Mesenchymal stem cell (in vitro differentiated cells and primary cell): ENCODE measurements at regions not wholly inside any gene's neighbourhood (a gene's known extent, or its start where the extent isn't known, plus 50 kb on each side); places are given as distances from the start of the nearest gene placed in this dataset.
"Not testable (repeated sequence)": the region's sequence is repeated elsewhere in the genome, so short reads cannot be mapped to it uniquely, and the experiment has no call there.

ENCODE experiments used
- DNase-seq: peaks from one replicate; pipeline ENCODE4 v3.0.0-alpha.2; 2013
- H2AFZ ChIP-seq: one replicate; pipeline ENCODE4 v1.6.1; 2013; ENCODE audit warnings: low read depth, mild to moderate bottlenecking, control low read depth, inconsistent platforms, low read length, moderate library complexity
- H2AK5ac ChIP-seq: 2 replicates; pipeline ENCODE4 v1.6.1; 2013; ENCODE audit warnings: low read length, moderate library complexity, mild to moderate bottlenecking, inconsistent platforms; ENCODE audit not compliant: severe bottlenecking
- H2BK120ac ChIP-seq: one replicate; pipeline ENCODE4 v1.6.1; 2013; ENCODE audit warnings: low read depth, mild to moderate bottlenecking, inconsistent platforms, low read length, moderate library complexity
- H2BK12ac ChIP-seq, 2 experiments: one replicate each; pipeline ENCODE4 v1.6.1; 2013; ENCODE audit warnings: inconsistent platforms in 2 of 2, low read length in 2 of 2, mild to moderate bottlenecking in 2 of 2, moderate library complexity in 2 of 2, control low read depth in 1 of 2
- H2BK15ac ChIP-seq: one replicate; pipeline ENCODE4 v1.6.1; 2013; ENCODE audit warnings: mild to moderate bottlenecking, low read depth, inconsistent platforms; ENCODE audit not compliant: poor library complexity, severe bottlenecking
- H2BK5ac ChIP-seq: 2 replicates; pipeline ENCODE4 v1.6.1; 2013; ENCODE audit warnings: low read depth, mild to moderate bottlenecking, low read length, control low read depth, inconsistent platforms; ENCODE audit not compliant: poor library complexity, severe bottlenecking
- H3K14ac ChIP-seq, 2 experiments: one replicate each; pipeline ENCODE4 v1.6.1; 2013; ENCODE audit warnings: inconsistent platforms in 2 of 2, low read length in 2 of 2, control low read depth in 1 of 2, mild to moderate bottlenecking in 1 of 2, moderate library complexity in 1 of 2
- H3K18ac ChIP-seq, 2 experiments: one replicate each; pipeline ENCODE4 v1.6.1; 2013; ENCODE audit warnings: inconsistent platforms in 2 of 2, low read length in 2 of 2, control low read depth in 1 of 2, low read depth in 1 of 2, mild to moderate bottlenecking in 1 of 2
- H3K23ac ChIP-seq, 2 experiments: one replicate each; pipeline ENCODE4 v1.6.1; 2013; ENCODE audit warnings: inconsistent platforms in 2 of 2, low read length in 2 of 2, mild to moderate bottlenecking in 2 of 2, moderate library complexity in 2 of 2, control low read depth in 1 of 2
- H3K27ac ChIP-seq: 2 replicates; pipeline ENCODE4 v1.5.1; 2013; ENCODE audit warnings: mild to moderate bottlenecking, moderate library complexity, low read length, control low read depth, inconsistent platforms; ENCODE audit not compliant: poor library complexity, severe bottlenecking
- H3K27me3 ChIP-seq, 2 experiments: 2 replicates each; pipeline versions ENCODE4 v1.6.1 to v1.7.0; 2013; ENCODE audit warnings: low read length in 2 of 2, mild to moderate bottlenecking in 2 of 2, moderate library complexity in 2 of 2, control low read depth in 1 of 2, inconsistent platforms in 1 of 2; ENCODE audit not compliant: control insufficient read depth in 1 of 2, insufficient read depth in 1 of 2
- H3K36me3 ChIP-seq, 2 experiments: 2 replicates each; pipeline versions ENCODE4 v1.6.1 to v1.7.0; 2013; ENCODE audit warnings: low read length in 2 of 2, control low read depth in 1 of 2, inconsistent platforms in 1 of 2, low read depth in 1 of 2, mild to moderate bottlenecking in 1 of 2; ENCODE audit not compliant: insufficient read depth in 2 of 2, control insufficient read depth in 1 of 2
- H3K4ac ChIP-seq, 2 experiments: one replicate each; pipeline ENCODE4 v1.6.1; 2013; ENCODE audit warnings: inconsistent platforms in 2 of 2, low read length in 2 of 2, mild to moderate bottlenecking in 2 of 2, moderate library complexity in 2 of 2, control low read depth in 1 of 2, low read depth in 1 of 2
- H3K4me1 ChIP-seq: 2 replicates; pipeline ENCODE4 v1.6.1; 2013; ENCODE audit warnings: low read depth, low read length, control low read depth; ENCODE audit not compliant: control insufficient read depth, insufficient read depth
- H3K4me2 ChIP-seq: 2 replicates; pipeline ENCODE4 v1.6.1; 2013; ENCODE audit warnings: low read length, mild to moderate bottlenecking, inconsistent platforms; ENCODE audit not compliant: poor library complexity, severe bottlenecking
- H3K4me3 ChIP-seq, 2 experiments: 2 replicates each; pipeline versions ENCODE4 v1.5.1 to v1.7.0; 2013; ENCODE audit warnings: low read length in 2 of 2, mild to moderate bottlenecking in 2 of 2, control low read depth in 1 of 2, low read depth in 1 of 2; ENCODE audit not compliant: insufficient read depth in 1 of 2
- H3K79me1 ChIP-seq: replicated peaks from 2 replicates; pipeline ENCODE4 v1.6.1; 2013; ENCODE audit warnings: mild to moderate bottlenecking, control low read depth, low read length, inconsistent platforms; ENCODE audit not compliant: poor library complexity, severe bottlenecking
- H3K9ac ChIP-seq: 2 replicates; pipeline ENCODE4 v1.7.0; 2013; ENCODE audit warnings: mild to moderate bottlenecking, low read length, moderate library complexity
- H3K9me3 ChIP-seq: 2 replicates; pipeline ENCODE4 v1.7.0; 2013; ENCODE audit warnings: mild to moderate bottlenecking, low read length; ENCODE audit not compliant: control insufficient read depth
- H4K8ac ChIP-seq: one replicate; pipeline ENCODE4 v1.6.1; 2013; ENCODE audit warnings: inconsistent platforms, mild to moderate bottlenecking, low read length, moderate library complexity
- H4K91ac ChIP-seq: one replicate; pipeline ENCODE4 v1.6.1; 2013; ENCODE audit warnings: mild to moderate bottlenecking, low read length, inconsistent platforms
- WGBS: methylation state at CpG from one replicate; pipeline ENCODE4 v1.1.7; 2013; ENCODE audit warnings: mixed read lengths; 5-methylcytosine and 5-hydroxymethylcytosine counted together

- Histone ChIP-seq H2BK5ac (no peak overlapping the region), H2BK120ac (no peak overlapping the region), H3K4me1 (no peaks in the 10 kb centered on the region), H2AK5ac (no peak overlapping the region), H3K9me3 (no peaks in the 10 kb centered on the region), H3K4me2 (no peak overlapping the region), H3K36me3 (no peaks in the 10 kb centered on the region), H3K4ac (no peak overlapping the region), H3K14ac (no peak overlapping the region), H3K18ac (no peak overlapping the region), H2BK15ac (no peak overlapping the region), H4K8ac (no peak overlapping the region), H3K27me3 (no peaks in the 10 kb centered on the region), H4K91ac (no peak overlapping the region), H3K4me3 (no peak overlapping the region), H3K9ac (no peak overlapping the region), H2AFZ (no peak overlapping the region), H3K27ac (no peak overlapping the region), H3K23ac (no peak overlapping the region), H2BK12ac (no peak overlapping the region), H3K79me1 (no peaks in the 10 kb centered on the region)
- no peak for DNase-seq
- 79% methylated on average over 5 of the region's 5 CpGs for WGBS
These were observed 192.7 kb downstream of the RCHY1 start for GRCh38 chr4:75321484-75321883.

- not testable (repeated sequence) for H2AFZ ChIP-seq, H2BK120ac ChIP-seq, H2BK15ac ChIP-seq, H3K27me3 ChIP-seq, H3K4ac ChIP-seq, DNase-seq, H4K8ac ChIP-seq, H2BK5ac ChIP-seq, H3K4me3 ChIP-seq, H3K14ac ChIP-seq, H3K79me1 ChIP-seq, H3K4me2 ChIP-seq, H3K4me1 ChIP-seq, H3K9ac ChIP-seq, H3K36me3 ChIP-seq, H3K9me3 ChIP-seq, H3K27ac ChIP-seq, H2AK5ac ChIP-seq, H3K18ac ChIP-seq, H3K23ac ChIP-seq, H4K91ac ChIP-seq, H2BK12ac ChIP-seq
- 88% methylated on average over 10 of the region's 10 CpGs for WGBS
These were observed 196.6 kb downstream of the RCHY1 start for GRCh38 chr4:75317641-75318040.

GRCh38 chr4:75308049-75308448 is 206.2 kb downstream of the RCHY1 start:
- H4K91ac ChIP-seq: no peak overlapping the region
- no peaks in the 10 kb centered on the region for H3K27me3 ChIP-seq
- H3K27ac ChIP-seq: no peak overlapping the region
- H3K14ac ChIP-seq: no peak overlapping the region
- no peak overlapping the region for H2AK5ac ChIP-seq
- H2AFZ ChIP-seq: no peak overlapping the region
- DNase-seq: no peak
- no peak overlapping the region for H3K9ac ChIP-seq
- no peak overlapping the region for H2BK120ac ChIP-seq
- no peak overlapping the region for H3K4me3 ChIP-seq
- no peak overlapping the region for H3K18ac ChIP-seq
- H2BK15ac ChIP-seq: no peak overlapping the region
- no peaks in the 10 kb centered on the region for H3K9me3 ChIP-seq
- no peaks in the 10 kb centered on the region for H3K36me3 ChIP-seq
- H3K79me1 ChIP-seq: no peaks in the 10 kb centered on the region
- 73% methylated on average over 1 of the region's 1 CpG for WGBS
- no peaks in the 10 kb centered on the region for H3K4me1 ChIP-seq
- H4K8ac ChIP-seq: no peak overlapping the region
- H3K4me2 ChIP-seq: no peak overlapping the region
- no peak overlapping the region for H3K23ac ChIP-seq
- no peak overlapping the region for H2BK5ac ChIP-seq
- H2BK12ac ChIP-seq: no peak overlapping the region
- no peak overlapping the region for H3K4ac ChIP-seq

GRCh38 chr4:75306506-75306905 is 207.7 kb downstream of the RCHY1 start:
- Histone ChIP-seq H3K9ac (no peak overlapping the region), H4K91ac (no peak overlapping the region), H3K27me3 (no peaks in the 10 kb centered on the region), H3K36me3 (no peaks in the 10 kb centered on the region), H3K79me1 (no peaks in the 10 kb centered on the region), H2AFZ (no peak overlapping the region), H3K4me2 (no peak overlapping the region), H3K4me3 (no peak overlapping the region), H3K23ac (no peak overlapping the region), H3K9me3 (no peaks in the 10 kb centered on the region), H2BK5ac (no peak overlapping the region), H2BK15ac (no peak overlapping the region), H3K18ac (no peak overlapping the region), H3K4me1 (no peaks in the 10 kb centered on the region), H2BK12ac (no peak overlapping the region), H2AK5ac (no peak overlapping the region), H3K14ac (no peak overlapping the region), H2BK120ac (no peak overlapping the region), H3K4ac (no peak overlapping the region), H3K27ac (no peak overlapping the region), H4K8ac (no peak overlapping the region)
- WGBS: 76% methylated on average over 3 of the region's 3 CpGs
- DNase-seq: no peak
